Neural progenitor cell (in vitro differentiated cells): ENCODE measurements at regions not wholly inside any gene's neighbourhood (a gene's known extent, or its start where the extent isn't known, plus 50 kb on each side); places are given as distances from the start of the nearest gene placed in this dataset.
A peak's percentile ranks its signal among the peaks of the same experiment; 100 is the strongest.

Experiments
- DNase-seq: peaks from one replicate; pipeline ENCODE4 v3.0.0-alpha.2; 2016; ENCODE audit warnings: low spot score
- H2AFZ ChIP-seq: fragments of 200-600 bp; sonication (generic); replicated peaks from 2 replicates; pipeline ENCODE4 v1.6.1; 2016; ENCODE audit warnings: antibody characterized with exemption
- H3F3A ChIP-seq: fragments of 200-600 bp; sonication (generic); 2 replicates; pipeline ENCODE4 v1.6.1; 2016; ENCODE audit warnings: antibody characterized with exemption, low read depth
- H3K27ac ChIP-seq: fragments of 200-600 bp; sonication (generic); 2 replicates; pipeline ENCODE4 v1.5.1; 2016; ENCODE audit warnings: mild to moderate bottlenecking
- H3K27me3 ChIP-seq: fragments of 200-600 bp; sonication (generic); 2 replicates; pipeline ENCODE4 v1.6.1; 2016; ENCODE audit warnings: mild to moderate bottlenecking, moderate library complexity
- H3K36me3 ChIP-seq: fragments of 200-600 bp; sonication (generic); 2 replicates; pipeline ENCODE4 v1.5.1; 2016
- H3K4me1 ChIP-seq: fragments of 200-600 bp; sonication (generic); 2 replicates; pipeline ENCODE4 v1.6.1; 2016; ENCODE audit warnings: mixed run types
- H3K4me2 ChIP-seq: fragments of 200-600 bp; sonication (generic); 2 replicates; pipeline ENCODE4 v1.6.1; 2016
- H3K4me3 ChIP-seq: fragments of 200-600 bp; sonication (generic); 2 replicates; pipeline ENCODE4 v1.5.1; 2016
- H3K79me2 ChIP-seq: fragments of 200-600 bp; sonication (generic); 2 replicates; pipeline ENCODE4 v1.6.1; 2016; ENCODE audit warnings: low read depth
- H3K9ac ChIP-seq: fragments of 200-600 bp; sonication (generic); 2 replicates; pipeline ENCODE4 v1.6.1; 2016
- H3K9me3 ChIP-seq: fragments of 200-600 bp; sonication (generic); 2 replicates; pipeline ENCODE4 v1.5.1; 2016; ENCODE audit warnings: low read depth
- H4K20me1 ChIP-seq: fragments of 200-600 bp; sonication (generic); 2 replicates; pipeline ENCODE4 v1.6.1; 2016; ENCODE audit warnings: low read depth
- H3K27ac Mint-ChIP-seq: 3 replicates; pipeline ENCODE4 v1.8.0; 2021; ENCODE audit warnings: mixed read lengths
- H3K27me3 Mint-ChIP-seq: 2 replicates; pipeline ENCODE4 v1.8.0; 2022; ENCODE audit warnings: low read depth, mild to moderate bottlenecking, inconsistent platforms, moderate library complexity, mixed read lengths; ENCODE audit not compliant: insufficient read depth
- H3K36me3 Mint-ChIP-seq: 3 replicates; pipeline ENCODE4 v1.8.0; 2021; ENCODE audit warnings: mixed read lengths
- H3K4me1 Mint-ChIP-seq: 3 replicates; pipeline ENCODE4 v1.8.0; 2021; ENCODE audit warnings: mixed read lengths
- H3K4me3 Mint-ChIP-seq: 3 replicates; pipeline ENCODE4 v1.8.0; 2021; ENCODE audit warnings: mild to moderate bottlenecking, moderate library complexity, mixed read lengths
- H3K9me3 Mint-ChIP-seq: 3 replicates; pipeline ENCODE4 v1.8.0; 2020; ENCODE audit warnings: mixed read lengths
- CTCF ChIP-seq: fragments of 200-600 bp; sonication (generic); IDR thresholded peaks from 2 replicates; pipeline ENCODE4 v1.5.1; 2017; ENCODE audit warnings: antibody characterized with exemption, mild to moderate bottlenecking
- EZH2 ChIP-seq: fragments of 200-600 bp; sonication (generic); IDR thresholded peaks from 2 replicates; pipeline ENCODE4 v1.6.1; 2017; ENCODE audit warnings: antibody characterized with exemption, mild to moderate bottlenecking, moderate library complexity
- EZH2phosphoT487 ChIP-seq: fragments of 200-600 bp; sonication (generic); IDR thresholded peaks from 2 replicates; pipeline ENCODE4 v1.6.1; 2017; ENCODE audit warnings: antibody characterized with exemption

GRCh38 chr10:75347186-75347585 lies 54.4 kb downstream of the ZNF503 start:
- Mint-ChIP-seq H3K27me3 (peaks cover 6% of the 10 kb centered on the region), H3K36me3 (no peaks in the 10 kb centered on the region), H3K9me3 (peaks cover 10% of the 10 kb centered on the region), H3K4me1 (peaks cover 6% of the 10 kb centered on the region), H3K4me3 (no peak overlapping the region), H3K27ac (no peak overlapping the region)
- H3K4me2 ChIP-seq = no peak overlapping the region
- DNase-seq = no peak
- H3K79me2 ChIP-seq = no peaks in the 10 kb centered on the region
- H3K9ac ChIP-seq = no peak overlapping the region
- no peak for TF ChIP-seq CTCF
- no peak for TF ChIP-seq EZH2phosphoT487
- TF ChIP-seq EZH2 = no peak
- no peak overlapping the region for H3K4me3 ChIP-seq
- H3F3A ChIP-seq = no peaks in the 10 kb centered on the region
- no peak overlapping the region for H3K27ac ChIP-seq
- no peaks in the 10 kb centered on the region for H3K4me1 ChIP-seq
- no peaks in the 10 kb centered on the region for H3K9me3 ChIP-seq
- H3K27me3 ChIP-seq = no peaks in the 10 kb centered on the region
- H2AFZ ChIP-seq = no peak overlapping the region
- no peaks in the 10 kb centered on the region for H3K36me3 ChIP-seq
- no peaks in the 10 kb centered on the region for H4K20me1 ChIP-seq

- DNase-seq = no peak
- Histone ChIP-seq H3K27me3 (no peaks in the 10 kb centered on the region), H3K9ac (no peak overlapping the region), H3K27ac (no peak overlapping the region), H4K20me1 (no peaks in the 10 kb centered on the region), H3K36me3 (no peaks in the 10 kb centered on the region), H3K4me3 (no peak overlapping the region), H3K4me1 (no peaks in the 10 kb centered on the region), H3F3A (no peaks in the 10 kb centered on the region), H3K9me3 (no peaks in the 10 kb centered on the region), H3K79me2 (no peaks in the 10 kb centered on the region), H2AFZ (no peak overlapping the region), H3K4me2 (no peak overlapping the region)
- no peaks in the 10 kb centered on the region for H3K36me3 Mint-ChIP-seq
- peaks cover 4% of the 10 kb centered on the region for H3K27me3 Mint-ChIP-seq
- H3K4me1 Mint-ChIP-seq = peaks cover 6% of the 10 kb centered on the region
- no peak for TF ChIP-seq EZH2
- TF ChIP-seq CTCF = no peak
- no peak for TF ChIP-seq EZH2phosphoT487
- peaks cover 10% of the 10 kb centered on the region for H3K9me3 Mint-ChIP-seq
- peak overlapping the region; percentile 89 for H3K27ac Mint-ChIP-seq
- H3K4me3 Mint-ChIP-seq = no peak overlapping the region
Measured at GRCh38 chr10:75345738-75346137, 55.8 kb downstream of the ZNF503 start.

- DNase-seq = no peak
- H3K36me3 ChIP-seq = no peaks in the 10 kb centered on the region
- TF ChIP-seq EZH2phosphoT487 (no peak), EZH2 (no peak), CTCF (no peak)
- Mint-ChIP-seq H3K27me3 (peaks cover 4% of the 10 kb centered on the region), H3K4me1 (peaks cover 6% of the 10 kb centered on the region), H3K27ac (no peak overlapping the region), H3K36me3 (no peaks in the 10 kb centered on the region), H3K9me3 (peaks cover 10% of the 10 kb centered on the region), H3K4me3 (no peak overlapping the region)
- no peak overlapping the region for H3K27ac ChIP-seq
- no peaks in the 10 kb centered on the region for H4K20me1 ChIP-seq
- no peak overlapping the region for H3K9ac ChIP-seq
- H3K4me2 ChIP-seq = no peak overlapping the region
- H3K79me2 ChIP-seq = no peaks in the 10 kb centered on the region
- H3F3A ChIP-seq = no peaks in the 10 kb centered on the region
- H3K4me3 ChIP-seq = no peak overlapping the region
- no peaks in the 10 kb centered on the region for H3K4me1 ChIP-seq
- no peak overlapping the region for H2AFZ ChIP-seq
- H3K9me3 ChIP-seq = no peaks in the 10 kb centered on the region
- no peaks in the 10 kb centered on the region for H3K27me3 ChIP-seq
Measured at GRCh38 chr10:75344170-75344569, 57.4 kb downstream of the ZNF503 start.
